ENCODE measurements at regions not wholly inside any gene's neighbourhood (a gene's known extent, or its start where the extent isn't known, plus 50 kb on each side); places are given as distances from the start of the nearest gene placed in this dataset.

GRCh38 chr10:63749915-63750314, 228.7 kb downstream of the REEP3 start:
- intact Hi-C loops (cut with DNase I; ENCODE audit: low total_unique reads), result no loop called here
- no peaks in the 10 kb centered on the region for H3K36me3 ChIP-seq
- no peak overlapping the region for H3K27ac ChIP-seq
- no peak overlapping the region for H3K4me3 ChIP-seq
- H3K4me1 ChIP-seq, result no peaks in the 10 kb centered on the region
- no peaks in the 10 kb centered on the region for H3K27me3 ChIP-seq
- no peaks in the 10 kb centered on the region for H3K9me3 ChIP-seq
- no peak for DNase-seq
- TF ChIP-seq CTCF (IDR thresholded peaks at IDR 0.05), result no peak

DNA sequence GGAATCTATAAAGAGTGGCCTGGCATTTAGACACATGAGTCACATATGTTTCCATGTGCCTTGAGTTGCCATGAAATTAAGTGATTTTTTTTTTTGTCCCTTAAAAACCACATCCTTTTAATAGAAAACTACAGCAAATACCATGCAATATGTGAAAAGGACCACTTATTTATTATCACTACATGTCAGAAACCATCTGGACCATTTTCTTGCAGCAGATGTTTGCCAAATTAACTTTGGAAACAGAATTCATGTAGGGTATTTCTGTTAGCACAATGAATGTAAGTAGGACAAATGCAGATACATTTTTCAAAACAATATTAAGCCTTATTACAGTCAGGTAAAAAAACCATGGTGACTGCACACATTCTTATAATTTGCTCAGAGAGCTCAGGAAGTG, 230.6 kb downstream of the REEP3 start:
- H3K4me1 ChIP-seq, result no peaks in the 10 kb centered on the region
- no peak overlapping the region for H3K27ac ChIP-seq
- no peaks in the 10 kb centered on the region for H3K27me3 ChIP-seq
- no peak for TF ChIP-seq CTCF (IDR thresholded peaks at IDR 0.05)
- no peaks in the 10 kb centered on the region for H3K9me3 ChIP-seq
- no peak overlapping the region for H3K4me3 ChIP-seq
- H3K36me3 ChIP-seq, result no peaks in the 10 kb centered on the region
- no peak for DNase-seq
- intact Hi-C loops (cut with DNase I; ENCODE audit: low total_unique reads), result no loop called here

DNA sequence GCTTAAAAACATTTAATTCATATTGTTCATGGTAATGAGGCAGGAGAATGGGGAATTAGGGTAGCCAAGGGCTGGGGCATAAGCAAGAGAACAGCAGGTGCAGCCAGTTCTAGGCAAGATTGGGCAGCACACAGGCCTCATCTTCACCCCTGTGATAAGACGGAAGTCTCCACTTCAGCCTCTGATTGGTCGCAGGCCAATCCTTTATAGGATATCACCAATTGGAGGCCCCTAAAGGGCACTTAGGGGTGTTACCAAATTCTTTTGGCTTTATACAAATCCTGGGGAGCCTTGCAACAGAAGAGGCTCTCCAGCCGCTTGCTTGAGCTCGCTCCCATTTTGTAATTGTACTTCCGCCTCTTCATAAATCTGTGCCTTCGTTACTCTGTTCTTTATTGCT, 231.1 kb downstream of the REEP3 start:
- Histone ChIP-seq H3K27ac (no peak overlapping the region), H3K36me3 (no peaks in the 10 kb centered on the region), H3K27me3 (no peaks in the 10 kb centered on the region), H3K4me1 (no peaks in the 10 kb centered on the region), H3K4me3 (no peak overlapping the region), H3K9me3 (no peaks in the 10 kb centered on the region)
- TF ChIP-seq CTCF (IDR thresholded peaks at IDR 0.05), result no peak
- intact Hi-C loops (cut with DNase I; ENCODE audit: low total_unique reads), result no loop called here
- DNase-seq, result no peak

DNA sequence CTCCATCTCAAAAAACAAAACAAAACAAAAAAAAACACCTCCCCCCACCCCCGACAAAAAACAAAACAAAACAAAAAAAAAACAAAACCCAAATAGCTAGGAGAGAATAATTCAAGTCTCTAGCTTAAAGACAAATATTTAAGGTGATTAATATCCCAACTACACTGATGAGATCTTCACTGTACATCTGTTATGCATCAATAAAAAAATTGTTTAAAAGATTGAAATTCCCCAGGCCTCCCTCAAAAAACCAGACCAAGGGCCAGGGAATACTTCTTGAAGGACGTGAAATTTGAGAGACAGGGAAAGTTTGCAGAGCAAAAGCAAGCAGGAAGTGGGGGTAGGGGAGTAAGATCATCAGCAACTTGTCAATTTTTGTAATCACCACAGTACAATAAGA, 232.6 kb downstream of the REEP3 start:
- H3K9me3 ChIP-seq, result no peaks in the 10 kb centered on the region
- DNase-seq, result no peak

DNA sequence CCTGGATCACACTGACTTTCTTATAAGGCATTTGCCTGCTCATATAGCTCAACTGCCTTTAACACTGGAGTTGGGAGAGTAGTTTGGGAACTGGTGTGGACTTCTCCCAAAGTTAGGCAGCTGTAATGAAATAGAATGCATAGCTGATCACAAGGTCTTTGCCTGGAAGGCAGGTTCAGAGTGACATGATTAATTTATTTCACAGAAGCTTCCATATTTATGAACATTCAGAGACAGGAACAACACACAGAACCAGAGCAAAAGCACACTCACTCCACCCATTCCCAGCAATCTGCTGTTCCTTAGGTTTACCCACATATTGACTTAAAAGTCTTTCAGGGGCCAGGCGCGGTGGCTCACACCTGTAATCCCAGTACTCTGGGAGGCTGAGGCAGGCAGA, 234.2 kb downstream of the REEP3 start:
- no peak overlapping the region for H3K27ac ChIP-seq
- TF ChIP-seq CTCF (IDR thresholded peaks at IDR 0.05), result no peak

More for the DNA sequence above, 232.6 kb downstream of the REEP3 start:
- H3K4me1 ChIP-seq, result no peaks in the 10 kb centered on the region
- H3K36me3 ChIP-seq, result no peaks in the 10 kb centered on the region
- no peaks in the 10 kb centered on the region for H3K27me3 ChIP-seq
- no peak overlapping the region for H3K4me3 ChIP-seq
- intact Hi-C loops (cut with DNase I; ENCODE audit: low total_unique reads), result no loop called here
- no peak overlapping the region for H3K27ac ChIP-seq
- no peak for TF ChIP-seq CTCF (IDR thresholded peaks at IDR 0.05)

GRCh38 chr10:63757067-63757466, 235.9 kb downstream of the REEP3 start:
- TF ChIP-seq CTCF (IDR thresholded peaks at IDR 0.05), result no peak
- Histone ChIP-seq H3K36me3 (no peaks in the 10 kb centered on the region), H3K27ac (no peak overlapping the region), H3K4me3 (no peak overlapping the region), H3K4me1 (no peaks in the 10 kb centered on the region), H3K27me3 (no peaks in the 10 kb centered on the region), H3K9me3 (no peaks in the 10 kb centered on the region)
- DNase-seq, result no peak
- intact Hi-C loops (cut with DNase I; ENCODE audit: low total_unique reads), result loop anchor here (5.0 kb wide), 1 partner anchor 1635 kb away; no protein-coding TSS in a partner anchor

More for the DNA sequence above, 234.2 kb downstream of the REEP3 start:
- intact Hi-C loops (cut with DNase I; ENCODE audit: low total_unique reads), result loop anchor here (5.0 kb wide), 1 partner anchor 1633 kb away; no protein-coding TSS in a partner anchor
- Histone ChIP-seq H3K9me3 (no peaks in the 10 kb centered on the region), H3K27me3 (no peaks in the 10 kb centered on the region), H3K36me3 (no peaks in the 10 kb centered on the region), H3K4me3 (no peak overlapping the region), H3K4me1 (no peaks in the 10 kb centered on the region)
- no peak for DNase-seq
